ENCODE measurements at regions not wholly inside any gene's neighbourhood (a gene's known extent, or its start where the extent isn't known, plus 50 kb on each side); places are given as distances from the start of the nearest gene placed in this dataset.

DNA sequence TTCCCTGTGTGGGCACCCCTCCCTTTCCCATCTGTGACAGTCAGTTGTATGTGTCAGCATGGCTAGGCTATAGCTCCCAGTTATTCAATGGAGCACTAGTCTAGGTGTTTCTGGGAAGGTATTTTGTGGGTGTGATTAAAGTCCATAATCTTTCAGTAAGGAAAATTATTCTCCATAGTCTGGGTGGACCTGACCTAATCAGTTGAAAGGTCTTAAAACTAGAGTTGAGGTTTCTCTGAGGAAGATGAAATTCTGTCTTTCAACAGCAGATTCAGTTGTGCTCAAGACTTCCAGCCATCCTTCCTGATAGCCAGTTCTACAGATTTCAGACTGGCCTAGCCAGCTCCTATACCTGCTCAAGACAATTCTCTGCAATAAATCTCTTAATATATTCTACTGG, 284.6 kb upstream of the PROK2 start:
- TF ChIP-seq, protein P1, sequence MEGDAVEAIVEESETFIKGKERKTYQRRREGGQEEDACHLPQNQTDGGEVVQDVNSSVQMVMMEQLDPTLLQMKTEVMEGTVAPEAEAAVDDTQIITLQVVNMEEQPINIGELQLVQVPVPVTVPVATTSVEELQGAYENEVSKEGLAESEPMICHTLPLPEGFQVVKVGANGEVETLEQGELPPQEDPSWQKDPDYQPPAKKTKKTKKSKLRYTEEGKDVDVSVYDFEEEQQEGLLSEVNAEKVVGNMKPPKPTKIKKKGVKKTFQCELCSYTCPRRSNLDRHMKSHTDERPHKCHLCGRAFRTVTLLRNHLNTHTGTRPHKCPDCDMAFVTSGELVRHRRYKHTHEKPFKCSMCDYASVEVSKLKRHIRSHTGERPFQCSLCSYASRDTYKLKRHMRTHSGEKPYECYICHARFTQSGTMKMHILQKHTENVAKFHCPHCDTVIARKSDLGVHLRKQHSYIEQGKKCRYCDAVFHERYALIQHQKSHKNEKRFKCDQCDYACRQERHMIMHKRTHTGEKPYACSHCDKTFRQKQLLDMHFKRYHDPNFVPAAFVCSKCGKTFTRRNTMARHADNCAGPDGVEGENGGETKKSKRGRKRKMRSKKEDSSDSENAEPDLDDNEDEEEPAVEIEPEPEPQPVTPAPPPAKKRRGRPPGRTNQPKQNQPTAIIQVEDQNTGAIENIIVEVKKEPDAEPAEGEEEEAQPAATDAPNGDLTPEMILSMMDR (conservative IDR thresholded peaks at IDR 0.05; ENCODE audit: low read depth, low read length) = no peak
- TF ChIP-seq RAD21 (IDR thresholded peaks at IDR 0.05; ENCODE audit: low read length) = no peak
- TF ChIP-seq POLR2A (IDR thresholded peaks at IDR 0.05; ENCODE audit: low read depth, low read length) = no peak
- TF ChIP-seq MAZ (IDR thresholded peaks at IDR 0.05; ENCODE audit: borderline replicate concordance, low read depth, low read length) = no peak
- TF ChIP-seq RCOR1 (IDR thresholded peaks at IDR 0.05; ENCODE audit: insufficient replicate concordance, low read length) = no peak
- TF ChIP-seq, protein P2, sequence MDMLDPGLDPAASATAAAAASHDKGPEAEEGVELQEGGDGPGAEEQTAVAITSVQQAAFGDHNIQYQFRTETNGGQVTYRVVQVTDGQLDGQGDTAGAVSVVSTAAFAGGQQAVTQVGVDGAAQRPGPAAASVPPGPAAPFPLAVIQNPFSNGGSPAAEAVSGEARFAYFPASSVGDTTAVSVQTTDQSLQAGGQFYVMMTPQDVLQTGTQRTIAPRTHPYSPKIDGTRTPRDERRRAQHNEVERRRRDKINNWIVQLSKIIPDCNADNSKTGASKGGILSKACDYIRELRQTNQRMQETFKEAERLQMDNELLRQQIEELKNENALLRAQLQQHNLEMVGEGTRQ (IDR thresholded peaks at IDR 0.05; ENCODE audit: low read depth, low read length) = no peak
- no peak for TF ChIP-seq CEBPB (IDR thresholded peaks at IDR 0.05; ENCODE audit: low read depth, low read length)
- no peak for TF ChIP-seq MXI1 (IDR thresholded peaks at IDR 0.05; ENCODE audit: borderline replicate concordance, low read depth, low read length)
- TF ChIP-seq MAFK (IDR thresholded peaks at IDR 0.05; ENCODE audit: low read depth, low read length) = no peak
- TF ChIP-seq SMC3 (IDR thresholded peaks at IDR 0.05; ENCODE audit: low read depth, low read length) = no peak
- no peak for TF ChIP-seq RFX5 (IDR thresholded peaks at IDR 0.05; ENCODE audit: low read depth, low read length)
- TF ChIP-seq BHLHE40 (IDR thresholded peaks at IDR 0.05; ENCODE audit: low read depth, low read length) = no peak
- no peak for TF ChIP-seq NFE2L2 (IDR thresholded peaks at IDR 0.05; ENCODE audit: low read depth, low read length)

Measured in IMR-90 (cell line).